ENCODE measurements at regions not wholly inside any gene's neighbourhood (a gene's known extent, or its start where the extent isn't known, plus 50 kb on each side); places are given as distances from the start of the nearest gene placed in this dataset.

- no peak for DNase-seq
These were observed 478.6 kb downstream of the SHQ1 start for GRCh38 chr3:72369681-72370080.

- DNase-seq = peak in 2 of 14 donors; percentile 23 to 62
These were observed 479.8 kb downstream of the SHQ1 start for GRCh38 chr3:72368331-72368975.

- DNase-seq = no peak
These were observed 486.3 kb downstream of the SHQ1 start for GRCh38 chr3:72361990-72362389.

- no peak for DNase-seq
These were observed 488.5 kb downstream of the SHQ1 start for GRCh38 chr3:72359743-72360142.

- DNase-seq = no peak
These were observed 493.1 kb downstream of the SHQ1 start for GRCh38 chr3:72355168-72355567.

- no peak for DNase-seq
These were observed 493.8 kb downstream of the SHQ1 start for GRCh38 chr3:72354486-72354885.

GRCh38 chr3:72353236-72354128 lies 494.8 kb downstream of the SHQ1 start:
- no peak for DNase-seq

- no peak for DNase-seq
These were observed 496.1 kb downstream of the SHQ1 start for GRCh38 chr3:72352176-72352575.

- DNase-seq = no peak
These were observed 496.7 kb downstream of the SHQ1 start for GRCh38 chr3:72351536-72351935.

GRCh38 chr3:72350761-72351505 lies 497.3 kb downstream of the SHQ1 start:
- no peak for DNase-seq

GRCh38 chr3:72348357-72348756 lies 499.9 kb downstream of the SHQ1 start:
- DNase-seq = no peak

- DNase-seq = peak in 9 of 14 donors; percentile 9 to 86 (median 53)
These were observed 500.4 kb downstream of the SHQ1 start for GRCh38 chr3:72347819-72348319.

- no peak for DNase-seq
These were observed 501.7 kb downstream of the SHQ1 start for GRCh38 chr3:72346526-72346926.

- DNase-seq = no peak
These were observed 502.3 kb downstream of the SHQ1 start for GRCh38 chr3:72345980-72346379.

GRCh38 chr3:72345237-72345878 lies 502.9 kb downstream of the SHQ1 start:
- DNase-seq = no peak

- DNase-seq = no peak
These were observed 503.6 kb downstream of the SHQ1 start for GRCh38 chr3:72344647-72345046.

GRCh38 chr3:72344236-72344635 lies 504.0 kb downstream of the SHQ1 start:
- no peak for DNase-seq

- DNase-seq = no peak
These were observed 505.2 kb downstream of the SHQ1 start for GRCh38 chr3:72343078-72343477.

GRCh38 chr3:72342450-72342849 lies 505.8 kb downstream of the SHQ1 start:
- DNase-seq = no peak

GRCh38 chr3:72341920-72342319 lies 506.3 kb downstream of the SHQ1 start:
- no peak for DNase-seq

- DNase-seq = no peak
These were observed 506.9 kb downstream of the SHQ1 start for GRCh38 chr3:72341380-72341770.
